RWPE1 (cell line): ENCODE measurements at regions not wholly inside any gene's neighbourhood (a gene's known extent, or its start where the extent isn't known, plus 50 kb on each side); places are given as distances from the start of the nearest gene placed in this dataset.

Experiments used
- CTCF ChIA-PET: fragments of 350-600 bp; sonication (Branson Sonifier 250); formaldehyde crosslinking; extraction: SDS; loops from one replicate; lab custom pipeline; 2021; lab: Yijun Ruan, JAX
- POLR2A ChIA-PET: fragments of 400-600 bp; formaldehyde crosslinking; extraction: SDS; loops from one replicate; lab custom pipeline; 2020; ENCODE audit warnings: antibody characterized with exemption; ENCODE audit not compliant: low non-redundant PET; lab: Yijun Ruan, JAX
- DNase-seq: peaks from one replicate; pipeline ENCODE4 v3.0.0; 2012; ENCODE audit warnings: low spot score
- H3K27ac ChIP-seq: fragments of 450-650 bp; 2 replicates; pipeline ENCODE4 v1.5.1; 2017
- TF ChIP-seq, protein P1 (sequence below): fragments of 450-650 bp; conservative IDR thresholded peaks from 2 replicates; pipeline ENCODE4 v1.5.1; 2017; ENCODE audit warnings: low read depth, mild to moderate bottlenecking

DNA sequence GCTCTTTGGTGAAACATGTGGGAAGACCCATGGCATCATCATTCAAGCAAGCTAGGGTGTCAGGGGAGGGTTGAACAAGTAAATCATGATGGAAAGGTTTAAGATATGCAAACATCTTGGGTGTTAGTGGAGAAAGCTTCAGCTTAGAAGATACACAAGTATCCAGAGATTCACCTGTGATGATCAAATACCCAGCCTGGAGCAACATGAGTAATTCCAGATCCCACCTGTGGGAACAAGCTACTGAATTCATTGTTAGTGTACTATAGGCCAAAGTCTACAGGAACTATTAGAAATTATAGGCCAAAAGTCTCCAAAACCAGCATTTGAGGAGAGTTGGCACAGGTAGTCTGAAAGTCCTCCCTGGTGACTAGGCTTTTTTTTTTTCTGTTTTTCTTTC lies 499.9 kb downstream of the NUF2 start:
- DNase-seq, result no peak
- CTCF ChIA-PET, result no interaction called here
- TF ChIP-seq, protein P1, sequence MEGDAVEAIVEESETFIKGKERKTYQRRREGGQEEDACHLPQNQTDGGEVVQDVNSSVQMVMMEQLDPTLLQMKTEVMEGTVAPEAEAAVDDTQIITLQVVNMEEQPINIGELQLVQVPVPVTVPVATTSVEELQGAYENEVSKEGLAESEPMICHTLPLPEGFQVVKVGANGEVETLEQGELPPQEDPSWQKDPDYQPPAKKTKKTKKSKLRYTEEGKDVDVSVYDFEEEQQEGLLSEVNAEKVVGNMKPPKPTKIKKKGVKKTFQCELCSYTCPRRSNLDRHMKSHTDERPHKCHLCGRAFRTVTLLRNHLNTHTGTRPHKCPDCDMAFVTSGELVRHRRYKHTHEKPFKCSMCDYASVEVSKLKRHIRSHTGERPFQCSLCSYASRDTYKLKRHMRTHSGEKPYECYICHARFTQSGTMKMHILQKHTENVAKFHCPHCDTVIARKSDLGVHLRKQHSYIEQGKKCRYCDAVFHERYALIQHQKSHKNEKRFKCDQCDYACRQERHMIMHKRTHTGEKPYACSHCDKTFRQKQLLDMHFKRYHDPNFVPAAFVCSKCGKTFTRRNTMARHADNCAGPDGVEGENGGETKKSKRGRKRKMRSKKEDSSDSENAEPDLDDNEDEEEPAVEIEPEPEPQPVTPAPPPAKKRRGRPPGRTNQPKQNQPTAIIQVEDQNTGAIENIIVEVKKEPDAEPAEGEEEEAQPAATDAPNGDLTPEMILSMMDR, result no peak
- POLR2A ChIA-PET, result no interaction called here
- no peak overlapping the region for H3K27ac ChIP-seq

DNA sequence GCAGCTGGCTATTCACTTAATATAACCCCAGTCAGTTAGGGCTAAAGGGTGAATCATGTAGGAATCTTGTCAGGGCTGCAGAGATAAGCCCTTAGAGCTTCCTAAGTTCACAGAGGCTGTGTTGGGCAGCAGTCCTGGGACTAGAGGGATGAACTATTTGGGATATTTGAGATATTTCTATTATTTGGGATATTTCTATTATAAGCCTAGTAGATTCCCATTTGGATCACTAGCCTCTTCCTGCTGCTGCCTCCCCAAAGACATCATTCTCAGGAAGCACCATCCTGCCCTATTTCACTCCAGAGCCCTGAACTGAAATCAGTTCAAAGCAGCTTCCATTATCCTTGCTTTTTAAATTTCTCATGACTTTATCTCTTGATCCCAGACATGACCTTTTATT lies 501.3 kb downstream of the NUF2 start:
- POLR2A ChIA-PET, result no interaction called here
- CTCF ChIA-PET, result no interaction called here
- no peak overlapping the region for H3K27ac ChIP-seq
- TF ChIP-seq, protein P1, result no peak
- no peak for DNase-seq

DNA sequence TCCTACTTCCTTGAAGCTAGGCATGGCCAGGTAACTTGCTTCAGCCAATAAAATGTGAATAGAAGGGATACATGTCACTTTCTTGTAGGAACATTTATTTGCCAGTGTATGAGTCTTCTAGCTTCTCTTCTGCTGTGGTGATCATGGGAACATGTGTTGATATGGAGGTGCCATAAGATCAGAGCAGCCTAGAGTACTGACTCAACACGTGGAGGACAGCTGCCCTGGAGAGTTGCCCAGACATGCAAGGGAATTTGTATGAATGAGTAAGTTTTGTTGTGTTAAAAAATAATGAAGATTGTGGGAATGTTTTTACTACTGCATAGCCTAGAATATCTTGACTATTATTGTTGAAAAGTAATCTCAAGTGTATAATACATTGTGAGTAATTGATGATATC lies 502.3 kb downstream of the NUF2 start:
- POLR2A ChIA-PET, result no interaction called here
- DNase-seq, result peak; percentile 8
- no peak overlapping the region for H3K27ac ChIP-seq
- CTCF ChIA-PET, result interaction anchor here (0.6 kb wide), 1 partner anchor 229 kb away, joined by 4 read pairs; no protein-coding TSS in a partner anchor
- TF ChIP-seq, protein P1, result no peak

DNA sequence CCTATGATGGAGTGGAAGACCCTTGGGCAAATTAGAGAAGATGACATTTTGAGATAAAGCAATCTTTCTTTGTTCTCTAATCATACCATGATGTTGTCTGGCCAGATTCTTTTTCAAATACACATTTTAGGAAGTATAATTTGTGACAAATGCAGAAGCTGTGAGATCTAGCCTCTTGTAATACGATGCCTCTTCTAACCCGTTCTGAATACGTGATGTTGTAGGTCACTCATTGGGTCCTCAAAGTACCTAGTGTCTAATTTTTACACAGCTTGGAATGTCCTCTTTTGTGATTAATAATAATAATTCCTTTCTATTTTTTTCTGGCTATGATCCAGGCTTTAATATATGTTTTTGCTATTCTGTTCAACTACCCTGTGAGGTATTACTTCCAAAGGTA lies 502.7 kb downstream of the NUF2 start:
- no peak for DNase-seq
- POLR2A ChIA-PET, result no interaction called here

DNA sequence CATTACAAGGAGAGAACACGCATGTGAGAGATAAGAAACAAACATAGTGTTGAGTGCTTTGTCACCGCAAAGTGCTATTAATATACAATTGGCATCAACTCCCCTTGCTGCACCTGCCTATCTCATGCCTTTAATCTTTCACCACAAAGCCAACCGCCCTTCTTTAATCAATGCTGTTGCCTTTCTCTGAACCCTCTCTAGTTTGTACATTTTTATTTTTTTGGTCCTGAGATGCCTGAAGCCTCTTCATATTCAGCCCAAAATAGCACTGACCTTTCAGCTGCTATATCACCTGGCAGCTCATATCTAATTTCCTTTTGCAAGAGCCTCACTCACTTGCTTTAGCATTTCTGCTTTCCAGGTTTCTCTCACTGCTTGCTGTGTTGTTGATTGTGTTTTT lies 504.7 kb downstream of the NUF2 start:
- H3K27ac ChIP-seq, result no peak overlapping the region
- no peak for DNase-seq
- POLR2A ChIA-PET, result no interaction called here
- CTCF ChIA-PET, result no interaction called here
- TF ChIP-seq, protein P1, result no peak

More for the DNA sequence above, 502.7 kb downstream of the NUF2 start:
- CTCF ChIA-PET, result interaction anchor here (0.6 kb wide), 1 partner anchor 229 kb away, joined by 4 read pairs; no protein-coding TSS in a partner anchor
- H3K27ac ChIP-seq, result no peak overlapping the region
- TF ChIP-seq, protein P1, result no peak

DNA sequence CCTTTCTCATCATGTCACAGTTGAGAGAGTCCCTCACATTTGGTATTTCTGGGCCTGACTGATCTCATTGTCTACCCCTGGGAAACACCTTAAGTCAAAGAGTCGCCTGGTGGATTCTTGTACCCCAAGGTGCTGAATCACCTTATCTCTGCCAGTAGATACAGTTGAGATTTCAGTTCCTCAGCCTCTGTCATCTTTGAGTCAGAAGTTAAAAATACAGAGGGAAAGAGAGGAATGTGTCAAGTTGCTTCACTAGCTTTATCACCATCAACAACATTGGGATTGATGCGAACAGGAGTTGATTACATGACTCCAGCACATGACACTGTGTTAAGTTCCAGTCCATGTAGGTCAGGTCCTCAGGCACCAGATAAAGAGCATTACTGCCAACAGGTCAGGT lies 513.0 kb downstream of the NUF2 start:
- ChIA-PET POLR2A (no interaction called here), CTCF (no interaction called here)
- TF ChIP-seq, protein P1, result no peak
- H3K27ac ChIP-seq, result no peak overlapping the region
- no peak for DNase-seq
